ENCODE measurements at regions not wholly inside any gene's neighbourhood (a gene's known extent, or its start where the extent isn't known, plus 50 kb on each side); places are given as distances from the start of the nearest gene placed in this dataset.

GRCh38 chr2:195029804-195030654 lies 627.0 kb upstream of the SLC39A10 start:
- DNase-seq, result no peak

DNA sequence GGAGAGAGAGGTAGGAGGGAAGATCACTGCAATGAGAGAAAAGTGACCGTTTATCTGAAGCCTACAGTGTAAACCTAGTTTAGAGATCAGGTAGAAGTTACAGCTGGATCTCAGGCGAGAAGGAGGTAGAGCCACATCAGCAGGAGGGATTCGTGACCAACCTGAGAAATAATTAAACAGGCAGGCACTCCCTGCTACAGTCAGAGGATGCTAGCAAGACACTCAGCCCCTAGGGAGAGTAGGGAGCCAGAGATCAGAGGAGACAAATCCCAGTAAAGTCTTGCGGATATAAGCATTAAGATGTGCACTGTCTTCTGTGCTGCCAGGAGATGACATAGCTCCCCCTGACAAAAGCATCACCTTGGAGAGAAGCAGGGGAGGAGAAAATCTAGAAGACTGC lies 629.1 kb upstream of the SLC39A10 start:
- DNase-seq, result no peak

DNA sequence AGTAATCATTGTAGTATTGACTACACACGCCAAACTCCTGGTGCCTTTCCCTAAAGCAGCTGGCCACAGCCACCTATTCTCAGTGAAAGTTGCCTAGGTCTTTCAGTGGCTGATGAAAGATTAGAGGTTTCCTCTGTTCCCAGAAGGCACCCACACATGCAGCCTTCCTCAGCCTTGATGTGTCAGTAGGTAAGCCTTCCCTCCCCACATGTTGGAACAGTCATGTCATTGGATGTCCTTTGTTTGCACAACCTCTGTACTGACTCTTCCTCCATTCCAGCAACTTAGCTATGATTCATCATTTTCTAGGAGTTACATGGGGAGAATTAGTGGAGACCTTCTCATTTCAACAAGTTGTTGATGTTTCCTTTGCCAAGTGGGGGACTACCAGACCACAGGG lies 630.8 kb upstream of the SLC39A10 start:
- DNase-seq, result no peak

DNA sequence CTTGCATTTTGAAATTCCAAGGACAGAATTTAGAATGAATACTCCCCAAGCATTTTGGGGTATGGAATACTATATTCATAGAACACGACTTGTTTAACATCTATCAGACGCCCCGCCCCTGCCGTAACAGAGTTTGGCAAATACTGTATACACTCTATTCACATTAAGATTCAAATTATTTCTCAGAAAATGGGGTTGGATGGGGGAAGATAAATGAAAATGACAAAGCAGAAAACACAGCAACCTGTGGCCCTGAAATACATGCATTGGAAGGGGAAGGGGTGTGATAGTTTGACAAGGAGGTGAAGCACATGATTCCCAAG lies 634.6 kb upstream of the SLC39A10 start:
- no peak for DNase-seq

- DNase-seq, result no peak
These were observed 635.1 kb upstream of the SLC39A10 start for GRCh38 chr2:195021711-195022507.

GRCh38 chr2:195018462-195018861 lies 638.6 kb upstream of the SLC39A10 start:
- no peak for DNase-seq

DNA sequence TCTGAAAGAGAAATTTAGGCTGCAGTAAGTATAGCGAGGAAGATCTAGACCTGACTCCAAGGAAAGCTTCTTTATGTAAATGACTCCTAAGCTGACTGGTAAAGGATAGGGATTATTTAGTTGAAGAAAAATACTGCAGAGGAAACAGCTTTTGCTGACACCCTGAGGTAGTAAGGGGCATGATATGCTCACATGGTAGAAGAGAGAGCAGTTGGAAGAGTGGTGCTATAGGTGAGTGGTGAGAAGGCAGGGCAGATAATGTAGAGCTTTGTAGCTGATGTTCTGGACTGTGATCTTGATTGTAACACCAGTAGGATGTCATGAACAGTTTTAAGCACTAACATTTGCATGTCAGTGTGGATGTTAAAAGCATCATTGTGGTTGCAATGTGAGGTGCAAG lies 639.1 kb upstream of the SLC39A10 start:
- no peak for DNase-seq

DNA sequence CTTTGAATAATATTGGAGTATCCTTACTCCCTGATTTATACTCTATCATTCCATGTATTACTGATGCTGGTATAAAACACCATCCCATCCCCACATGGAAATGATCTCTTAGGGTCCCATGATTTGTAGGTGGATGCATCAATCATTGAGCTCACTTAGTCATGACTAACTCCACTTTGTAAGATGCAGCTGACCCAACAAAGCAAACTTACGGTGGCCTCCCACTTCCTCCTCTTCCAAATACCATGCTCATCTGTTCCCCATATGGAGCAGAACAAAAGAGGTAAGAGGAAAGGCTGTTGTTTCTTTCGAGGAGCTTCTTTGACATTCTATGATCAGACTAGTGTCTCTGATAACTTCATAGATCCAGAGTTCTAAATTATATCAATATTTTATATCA lies 640.2 kb upstream of the SLC39A10 start:
- no peak for DNase-seq

DNA sequence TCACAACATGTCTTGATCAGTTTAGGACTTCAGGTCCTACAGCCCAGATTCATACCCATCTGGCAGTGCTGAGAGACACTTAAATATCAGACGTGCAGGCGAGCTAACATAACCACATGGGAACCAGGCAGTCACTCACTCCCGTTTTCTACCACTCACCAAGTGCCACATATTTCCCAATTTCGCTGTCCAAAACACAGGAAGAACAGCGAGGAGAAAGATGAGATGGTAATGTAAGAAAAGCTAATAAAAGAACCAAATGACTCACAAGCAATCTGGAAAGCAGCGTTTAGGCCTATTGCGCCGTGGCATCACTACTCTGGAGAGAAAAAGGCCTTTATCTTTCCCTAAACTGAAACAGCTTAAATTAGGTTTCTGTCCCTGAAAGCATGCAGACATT lies 647.8 kb upstream of the SLC39A10 start:
- DNase-seq, result no peak

- DNase-seq, result no peak
These were observed 650.2 kb upstream of the SLC39A10 start for GRCh38 chr2:195006856-195007255.

GRCh38 chr2:195003881-195004471 lies 653.0 kb upstream of the SLC39A10 start:
- DNase-seq, result no peak

DNA sequence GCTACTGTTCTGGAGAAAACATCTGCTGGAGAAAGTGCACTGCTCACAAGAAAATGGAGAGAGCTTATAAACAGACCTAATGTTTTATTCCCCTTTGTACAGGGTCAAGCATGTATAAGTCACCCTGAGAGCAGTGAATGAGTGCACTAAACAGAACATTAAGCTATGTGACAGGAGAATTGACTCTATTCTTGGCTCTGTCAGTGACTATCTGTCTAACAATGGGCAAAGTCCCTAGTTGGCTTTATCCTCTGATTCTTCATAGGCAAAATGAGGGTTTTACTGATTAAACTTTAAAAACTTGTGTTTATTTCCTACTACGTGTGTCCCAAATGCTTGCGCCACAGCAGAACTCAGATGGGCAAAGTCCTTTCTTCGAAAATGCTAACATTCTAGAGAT lies 655.1 kb upstream of the SLC39A10 start:
- DNase-seq, result no peak

DNA sequence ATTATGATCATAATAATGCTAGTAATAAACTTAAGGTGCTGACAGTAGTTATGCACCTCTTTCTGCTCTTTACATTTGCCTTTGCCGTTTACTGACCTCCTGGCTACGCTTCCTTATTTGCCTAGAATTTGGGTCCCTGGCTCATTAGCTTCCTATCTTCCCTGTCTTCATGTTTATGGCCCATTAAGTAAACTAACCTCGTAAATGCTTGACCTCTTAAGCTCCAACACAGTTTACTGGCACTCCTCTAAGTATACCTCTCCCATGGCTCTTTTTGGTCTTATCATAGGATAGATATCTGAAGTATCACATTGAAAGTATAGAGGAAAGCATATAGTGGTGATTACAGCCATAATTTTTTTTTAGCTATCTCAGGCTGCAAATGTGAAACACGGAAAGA lies 657.3 kb upstream of the SLC39A10 start:
- no peak for DNase-seq

GRCh38 chr2:194992648-194993047 lies 664.4 kb upstream of the SLC39A10 start:
- DNase-seq, result no peak

DNA sequence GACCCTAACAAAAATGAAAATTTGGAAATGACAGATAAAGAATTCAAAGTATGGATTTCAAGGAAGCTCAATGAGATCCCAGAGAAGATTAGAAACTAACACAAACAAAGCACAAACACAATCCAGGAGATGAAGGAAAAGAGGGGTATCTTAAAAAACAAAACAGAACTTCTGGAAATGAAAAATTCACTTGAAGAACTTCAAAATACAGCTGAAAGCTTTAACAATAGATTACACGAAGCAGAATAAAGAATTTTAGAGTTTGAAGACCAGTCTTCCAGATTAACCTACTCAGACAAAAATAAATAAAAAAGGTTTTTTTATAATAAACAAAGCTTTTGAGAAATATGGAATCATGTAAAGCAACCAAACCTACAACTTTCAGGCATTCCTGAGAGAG lies 671.8 kb upstream of the SLC39A10 start:
- no peak for DNase-seq

DNA sequence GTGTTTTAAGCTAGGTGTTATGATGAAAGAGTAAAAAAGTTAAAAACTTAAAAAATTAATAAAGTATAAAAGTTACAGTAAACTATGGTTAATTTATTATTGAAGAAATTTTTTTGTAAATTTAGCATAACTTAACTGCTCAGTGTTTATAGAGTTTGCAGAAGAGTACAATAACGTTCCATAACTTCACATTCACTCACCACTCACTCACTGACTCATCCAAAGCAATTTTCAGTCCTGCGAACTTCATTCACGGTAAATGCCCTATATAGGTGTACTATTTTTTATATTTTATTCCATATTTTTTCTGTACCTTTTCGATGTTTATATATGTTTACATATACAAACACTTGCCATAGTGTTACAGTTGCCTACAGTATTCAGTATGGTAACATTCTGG lies 694.8 kb upstream of the SLC39A10 start:
- no peak for DNase-seq

- DNase-seq, result no peak
These were observed 702.8 kb upstream of the SLC39A10 start for GRCh38 chr2:194954218-194954617.

- no peak for DNase-seq
These were observed 710.2 kb upstream of the SLC39A10 start for GRCh38 chr2:194946826-194947225.

DNA sequence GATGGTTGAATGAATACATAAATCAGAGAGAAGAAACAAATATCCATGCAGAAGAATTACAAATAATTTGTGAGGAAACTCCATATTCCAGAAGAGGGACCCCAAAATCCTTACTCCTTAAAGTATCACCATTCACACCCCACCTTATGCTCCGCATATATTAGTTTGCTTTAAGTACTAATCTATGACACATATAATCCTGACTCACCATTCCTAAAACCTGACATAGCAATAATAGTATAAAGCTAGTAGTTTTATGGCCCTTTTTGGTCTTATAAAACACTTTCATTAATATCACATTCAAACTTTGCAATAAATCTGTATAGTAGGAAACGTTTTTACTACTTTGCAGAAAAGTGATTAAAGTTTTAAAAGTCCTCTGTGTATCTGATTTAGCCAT lies 719.0 kb upstream of the SLC39A10 start:
- DNase-seq, result no peak

DNA sequence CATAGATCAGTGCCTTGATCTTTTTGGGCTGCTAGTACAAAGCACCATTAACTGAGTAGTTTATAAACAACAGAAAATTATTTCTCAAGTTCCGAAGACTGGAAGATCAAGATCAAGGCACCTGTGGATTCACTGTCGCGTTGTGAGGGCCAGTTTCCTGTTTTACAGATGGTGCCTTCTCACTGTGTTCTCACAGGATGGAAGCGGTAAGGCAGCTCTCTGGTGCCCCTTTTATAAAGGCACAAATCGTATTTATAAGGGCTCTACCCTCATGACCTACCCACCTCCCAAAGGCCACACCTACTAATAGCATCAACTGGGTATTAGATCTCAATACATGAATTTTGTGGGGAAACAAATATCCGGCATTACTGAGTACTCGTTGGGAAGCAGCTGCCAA lies 729.5 kb upstream of the SLC39A10 start:
- no peak for DNase-seq

DNA sequence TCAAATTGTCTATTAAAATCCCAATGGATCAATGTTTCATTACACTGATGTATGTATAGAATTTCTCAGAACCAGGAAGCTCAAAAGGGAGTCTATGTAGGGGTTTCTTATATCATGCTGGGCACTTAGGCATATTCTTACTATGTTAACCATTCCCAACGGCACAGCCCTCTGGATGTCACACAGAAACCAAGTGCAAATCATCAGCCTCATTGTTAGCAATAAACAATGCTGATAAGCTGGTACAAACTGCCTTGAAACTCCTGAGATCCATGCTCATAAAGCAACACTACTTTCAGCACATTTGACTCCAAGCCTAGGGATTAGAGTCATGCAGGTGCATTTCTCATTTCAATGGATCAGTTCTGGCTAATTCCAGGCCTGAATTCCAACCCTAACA lies 730.2 kb upstream of the SLC39A10 start:
- no peak for DNase-seq

- no peak for DNase-seq
These were observed 731.3 kb upstream of the SLC39A10 start for GRCh38 chr2:194925742-194926141.

GRCh38 chr2:194917519-194917918 lies 739.5 kb upstream of the SLC39A10 start:
- no peak for DNase-seq

- DNase-seq, result no peak
These were observed 741.5 kb upstream of the SLC39A10 start for GRCh38 chr2:194915485-194915884.

Measured in NCI-H510A treated with DMSO at 0.1 percent for 48 hours (cell line).